Fibroblast of lung (primary cell): ENCODE measurements at regions not wholly inside any gene's neighbourhood (a gene's known extent, or its start where the extent isn't known, plus 50 kb on each side); places are given as distances from the start of the nearest gene placed in this dataset.

Experiments used
- EZH2 ChIP-seq: IDR thresholded peaks from 2 replicates; pipeline ENCODE4 v1.5.1; 2012; ENCODE audit warnings: low read length, control low read depth, mild to moderate bottlenecking; ENCODE audit errors: missing control alignments
- TF ChIP-seq, protein P1 (sequence below), 2 donors: IDR thresholded peaks in 1 of 2; conservative IDR thresholded peaks in 1 of 2; 1 replicate in 1 of 2; 2 replicates in 1 of 2; pipeline ENCODE4 v1.5.1; 2011 to 2012; ENCODE audit warnings: low read length in 2 of 2, control low read depth in 1 of 2, inconsistent platforms in 1 of 2, low read depth in 1 of 2, mild to moderate bottlenecking in 1 of 2

DNA sequence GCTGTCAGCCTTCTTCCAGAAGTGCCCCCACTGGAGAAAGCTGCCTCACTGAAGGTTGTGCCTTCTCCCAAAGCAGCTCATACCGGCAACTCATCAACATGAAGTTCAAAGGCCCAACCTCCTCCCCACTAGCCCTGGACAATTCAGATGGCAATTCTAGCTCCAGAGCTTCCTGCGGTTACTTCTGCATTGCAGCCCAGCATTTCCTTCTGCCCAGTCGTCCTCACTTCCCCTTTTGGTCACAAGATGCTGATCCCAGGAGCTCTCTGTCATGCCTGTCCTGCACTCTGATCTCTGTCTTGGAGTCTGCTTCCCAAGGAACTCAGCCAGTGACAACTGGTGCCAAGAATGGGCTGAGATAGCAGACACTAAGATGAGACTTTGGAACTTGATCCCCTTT is 178.2 kb upstream of the SOX9 start:
- no peak for TF ChIP-seq EZH2
- TF ChIP-seq, protein P1, sequence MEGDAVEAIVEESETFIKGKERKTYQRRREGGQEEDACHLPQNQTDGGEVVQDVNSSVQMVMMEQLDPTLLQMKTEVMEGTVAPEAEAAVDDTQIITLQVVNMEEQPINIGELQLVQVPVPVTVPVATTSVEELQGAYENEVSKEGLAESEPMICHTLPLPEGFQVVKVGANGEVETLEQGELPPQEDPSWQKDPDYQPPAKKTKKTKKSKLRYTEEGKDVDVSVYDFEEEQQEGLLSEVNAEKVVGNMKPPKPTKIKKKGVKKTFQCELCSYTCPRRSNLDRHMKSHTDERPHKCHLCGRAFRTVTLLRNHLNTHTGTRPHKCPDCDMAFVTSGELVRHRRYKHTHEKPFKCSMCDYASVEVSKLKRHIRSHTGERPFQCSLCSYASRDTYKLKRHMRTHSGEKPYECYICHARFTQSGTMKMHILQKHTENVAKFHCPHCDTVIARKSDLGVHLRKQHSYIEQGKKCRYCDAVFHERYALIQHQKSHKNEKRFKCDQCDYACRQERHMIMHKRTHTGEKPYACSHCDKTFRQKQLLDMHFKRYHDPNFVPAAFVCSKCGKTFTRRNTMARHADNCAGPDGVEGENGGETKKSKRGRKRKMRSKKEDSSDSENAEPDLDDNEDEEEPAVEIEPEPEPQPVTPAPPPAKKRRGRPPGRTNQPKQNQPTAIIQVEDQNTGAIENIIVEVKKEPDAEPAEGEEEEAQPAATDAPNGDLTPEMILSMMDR (conservative IDR thresholded peaks at IDR 0.05 in 1 of 2, IDR thresholded peaks at IDR 0.05 in 1 of 2; ENCODE audit: low read depth in 1 of 2, low read length in 2 of 2), result no peak
